GM23338 (cell line): ENCODE measurements at regions not wholly inside any gene's neighbourhood (a gene's known extent, or its start where the extent isn't known, plus 50 kb on each side); places are given as distances from the start of the nearest gene placed in this dataset.

Experiments
- ATAC-seq: fragments of 200-7000 bp; cut with Tn5 transposase; 3 replicates; pipeline ENCODE4 v1.9.1; 2020
- DNase-seq: peaks from one replicate; pipeline ENCODE4 v3.0.0-alpha.2; 2015; ENCODE audit warnings: low spot score
- H2AFZ ChIP-seq: fragments of 200-600 bp; sonication (generic); 2 replicates; pipeline ENCODE4 v1.8.0; 2016; ENCODE audit warnings: antibody characterized with exemption, mild to moderate bottlenecking, moderate library complexity
- H3F3A ChIP-seq: fragments of 200-600 bp; sonication (generic); replicated peaks from 2 replicates; pipeline ENCODE4 v1.8.0; 2017; ENCODE audit warnings: antibody characterized with exemption, mixed run types, low read depth
- H3K27ac ChIP-seq: fragments of 200-600 bp; sonication (generic); 2 replicates; pipeline ENCODE4 v1.6.1; 2016; ENCODE audit warnings: low read depth
- H3K27me3 ChIP-seq: fragments of 200-600 bp; sonication (generic); 2 replicates; pipeline ENCODE4 v1.8.0; 2016; ENCODE audit warnings: mild to moderate bottlenecking, mixed run types, moderate library complexity; ENCODE audit not compliant: insufficient read depth
- H3K36me3 ChIP-seq: fragments of 200-600 bp; sonication (generic); 2 replicates; pipeline ENCODE4 v1.8.0; 2016; ENCODE audit warnings: mild to moderate bottlenecking; ENCODE audit not compliant: insufficient read depth
- H3K4me1 ChIP-seq: fragments of 200-600 bp; sonication (generic); 2 replicates; pipeline ENCODE4 v1.8.0; 2016; ENCODE audit warnings: mild to moderate bottlenecking, moderate library complexity; ENCODE audit not compliant: insufficient read depth
- H3K4me2 ChIP-seq: fragments of 200-600 bp; sonication (generic); 2 replicates; pipeline ENCODE4 v1.7.1; 2017; ENCODE audit warnings: mixed run types
- H3K4me3 ChIP-seq: fragments of 200-600 bp; sonication (generic); 2 replicates; pipeline ENCODE4 v1.6.1; 2016; ENCODE audit warnings: mixed run types
- H3K79me2 ChIP-seq: fragments of 200-600 bp; sonication (generic); replicated peaks from 2 replicates; pipeline ENCODE4 v1.8.0; 2017; ENCODE audit warnings: mild to moderate bottlenecking; ENCODE audit not compliant: insufficient read depth
- H3K9me2 ChIP-seq: fragments of 200-600 bp; sonication (generic); 2 replicates; pipeline ENCODE4 v1.8.0; 2017; ENCODE audit not compliant: insufficient read depth
- H4K20me1 ChIP-seq: fragments of 200-600 bp; sonication (generic); replicated peaks from 2 replicates; pipeline ENCODE4 v1.8.0; 2017; ENCODE audit warnings: mild to moderate bottlenecking; ENCODE audit not compliant: insufficient read depth
- H3K27ac Mint-ChIP-seq: 2 replicates; pipeline ENCODE4 v1.8.0; 2020; ENCODE audit warnings: inconsistent platforms, mild to moderate bottlenecking, moderate library complexity, mixed read lengths
- H3K27me3 Mint-ChIP-seq: 3 replicates; pipeline ENCODE4 v1.8.0; 2022; ENCODE audit warnings: low read depth, mild to moderate bottlenecking, moderate library complexity, mixed read lengths, inconsistent platforms; ENCODE audit not compliant: insufficient read depth, poor library complexity
- H3K36me3 Mint-ChIP-seq: 3 replicates; pipeline ENCODE4 v1.8.0; 2021; ENCODE audit warnings: low read depth, mild to moderate bottlenecking, inconsistent platforms, moderate library complexity, mixed read lengths
- H3K4me1 Mint-ChIP-seq: 3 replicates; pipeline ENCODE4 v1.8.0; 2020; ENCODE audit warnings: mild to moderate bottlenecking, inconsistent platforms, mixed read lengths
- H3K4me3 Mint-ChIP-seq: 3 replicates; pipeline ENCODE4 v1.8.0; 2021; ENCODE audit warnings: moderate library complexity, mild to moderate bottlenecking, inconsistent platforms, mixed read lengths
- H3K9me3 Mint-ChIP-seq: 3 replicates; pipeline ENCODE4 v1.8.0; 2020; ENCODE audit warnings: moderate library complexity, mild to moderate bottlenecking, inconsistent platforms, mixed read lengths
- CREB1 ChIP-seq: fragments of 250-450 bp; sonication (Bioruptor Pico); IDR thresholded peaks from 2 replicates; pipeline ENCODE4 v1.5.0; 2020; ENCODE audit warnings: low read depth, mild to moderate bottlenecking, moderate library complexity
- EZH2 ChIP-seq: fragments of 200-600 bp; sonication (generic); IDR thresholded peaks from one replicate; pipeline ENCODE4 v1.8.0; 2017; ENCODE audit warnings: antibody characterized with exemption, mild to moderate bottlenecking, low read depth; ENCODE audit not compliant: unreplicated experiment
- EZH2phosphoT487 ChIP-seq: fragments of 200-600 bp; sonication (generic); IDR thresholded peaks from one replicate; pipeline ENCODE4 v1.8.1; 2018; ENCODE audit warnings: antibody characterized with exemption; ENCODE audit not compliant: unreplicated experiment
- JUNB ChIP-seq: IDR thresholded peaks from one replicate; pipeline ENCODE4 v1.6.1; 2016; ENCODE audit warnings: antibody characterized with exemption; ENCODE audit not compliant: unreplicated experiment
- NANOG ChIP-seq: IDR thresholded peaks from 2 replicates; pipeline ENCODE4 v1.6.1; 2016; ENCODE audit warnings: antibody characterized with exemption, borderline replicate concordance
- POLR2AphosphoS5 ChIP-seq: IDR thresholded peaks from 2 replicates; pipeline ENCODE4 v1.6.1; 2016; ENCODE audit warnings: antibody characterized with exemption, low read depth
- STAT1 ChIP-seq: IDR thresholded peaks from one replicate; pipeline ENCODE4 v1.6.1; 2016; ENCODE audit warnings: antibody characterized with exemption; ENCODE audit not compliant: unreplicated experiment
- ZNF114 ChIP-seq: fragments of 250-450 bp; sonication (Bioruptor Pico); IDR thresholded peaks from 2 replicates; pipeline ENCODE4 v1.5.0; 2020; ENCODE audit warnings: mild to moderate bottlenecking, moderate library complexity
- ZNF331 ChIP-seq: fragments of 250-450 bp; sonication (Bioruptor Pico); IDR thresholded peaks from 2 replicates; pipeline ENCODE4 v1.5.0; 2020; ENCODE audit warnings: low read depth, mild to moderate bottlenecking, moderate library complexity
- TF ChIP-seq, protein P1 (sequence below): IDR thresholded peaks from 2 replicates; pipeline ENCODE4 v1.6.1; 2016; ENCODE audit warnings: antibody characterized with exemption
- TF ChIP-seq, protein P2 (sequence below), 2 experiments: fragments of 200-600 bp in 1 of 2; sonication (generic) in 1 of 2; conservative IDR thresholded peaks; 2 replicates each; pipeline versions ENCODE4 v1.5.1 to v1.6.1; 2016 to 2017; ENCODE audit warnings: antibody characterized with exemption in 2 of 2, low read depth in 2 of 2, mild to moderate bottlenecking in 2 of 2, moderate library complexity in 1 of 2
- TF ChIP-seq, protein P3 (sequence below): IDR thresholded peaks from one replicate; pipeline ENCODE4 v1.6.1; 2018; ENCODE audit warnings: antibody characterized with exemption; ENCODE audit not compliant: unreplicated experiment
- TF ChIP-seq, protein P4 (sequence below): fragments of 250-450 bp; sonication (Bioruptor Pico); IDR thresholded peaks from 2 replicates; pipeline ENCODE4 v1.5.0; 2020; ENCODE audit warnings: mild to moderate bottlenecking, moderate library complexity

DNA sequence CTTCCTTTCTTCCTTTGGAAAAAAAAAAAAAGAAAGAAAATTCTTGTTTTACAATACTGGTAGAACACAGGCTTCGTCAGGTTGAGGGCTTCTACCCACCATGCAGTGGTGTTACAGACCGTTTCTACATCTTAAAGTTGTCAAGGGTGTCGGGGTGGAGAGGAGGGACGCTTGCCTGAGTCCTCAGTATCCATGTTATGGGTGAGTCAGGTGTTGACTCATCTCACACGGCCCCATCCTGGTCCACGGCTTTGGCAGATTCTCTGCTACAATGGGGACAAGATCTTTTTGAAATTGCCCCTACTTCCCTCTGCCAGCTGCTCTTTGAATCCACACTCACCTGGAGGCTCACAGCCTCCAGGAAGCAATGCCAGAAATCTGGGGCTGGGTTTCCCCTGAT is 310.3 kb upstream of the ZFP42 start (continued):
- TF ChIP-seq ZNF114 (CRISPR knock-in tag), result no peak
- TF ChIP-seq NANOG, result no peak
- no peak for TF ChIP-seq EZH2phosphoT487

DNA sequence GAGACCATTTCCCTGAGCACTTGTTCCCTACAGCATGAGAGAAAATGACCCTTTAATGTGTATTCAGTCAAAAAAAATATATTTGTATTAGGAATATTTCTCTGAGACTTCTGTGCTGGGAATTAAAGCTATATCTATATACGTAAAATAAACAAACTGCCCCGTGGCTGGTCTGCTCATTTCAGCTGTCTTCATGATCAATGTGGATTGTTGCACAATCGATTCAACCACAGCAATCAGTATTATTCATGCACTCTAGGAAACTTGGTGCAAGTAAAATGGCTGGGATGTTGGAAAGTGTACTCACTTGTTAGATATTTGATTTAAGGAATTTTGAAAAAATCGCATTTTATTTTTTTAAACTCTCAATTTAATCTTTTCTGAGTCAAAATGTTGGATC is 307.9 kb upstream of the ZFP42 start:
- Histone ChIP-seq H3K4me1 (no peaks in the 10 kb centered on the region), H3F3A (no peaks in the 10 kb centered on the region), H3K4me2 (no peak overlapping the region), H4K20me1 (no peaks in the 10 kb centered on the region), H3K4me3 (no peak overlapping the region), H3K79me2 (no peaks in the 10 kb centered on the region), H2AFZ (no peak overlapping the region), H3K9me2 (no peaks in the 10 kb centered on the region), H3K36me3 (no peaks in the 10 kb centered on the region), H3K27ac (no peak overlapping the region), H3K27me3 (no peaks in the 10 kb centered on the region)
- H3K36me3 Mint-ChIP-seq, result no peaks in the 10 kb centered on the region
- H3K27ac Mint-ChIP-seq, result no peak overlapping the region
- H3K4me1 Mint-ChIP-seq, result no peaks in the 10 kb centered on the region
- ATAC-seq, result no peak
- DNase-seq, result no peak
- H3K27me3 Mint-ChIP-seq, result peaks cover 2% of the 10 kb centered on the region
- H3K9me3 Mint-ChIP-seq, result no peaks in the 10 kb centered on the region
- no peak overlapping the region for H3K4me3 Mint-ChIP-seq
- TF ChIP-seq EZH2phosphoT487 (no peak), NANOG (no peak), STAT1 (no peak), ZNF331 (no peak), ZNF114 (CRISPR knock-in tag) (no peak), JUNB (no peak), CREB1 (CRISPR knock-in tag) (no peak), EZH2 (no peak), POLR2AphosphoS5 (no peak)
- TF ChIP-seq, protein P1, sequence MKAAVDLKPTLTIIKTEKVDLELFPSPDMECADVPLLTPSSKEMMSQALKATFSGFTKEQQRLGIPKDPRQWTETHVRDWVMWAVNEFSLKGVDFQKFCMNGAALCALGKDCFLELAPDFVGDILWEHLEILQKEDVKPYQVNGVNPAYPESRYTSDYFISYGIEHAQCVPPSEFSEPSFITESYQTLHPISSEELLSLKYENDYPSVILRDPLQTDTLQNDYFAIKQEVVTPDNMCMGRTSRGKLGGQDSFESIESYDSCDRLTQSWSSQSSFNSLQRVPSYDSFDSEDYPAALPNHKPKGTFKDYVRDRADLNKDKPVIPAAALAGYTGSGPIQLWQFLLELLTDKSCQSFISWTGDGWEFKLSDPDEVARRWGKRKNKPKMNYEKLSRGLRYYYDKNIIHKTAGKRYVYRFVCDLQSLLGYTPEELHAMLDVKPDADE, result no peak
- TF ChIP-seq, protein P2, sequence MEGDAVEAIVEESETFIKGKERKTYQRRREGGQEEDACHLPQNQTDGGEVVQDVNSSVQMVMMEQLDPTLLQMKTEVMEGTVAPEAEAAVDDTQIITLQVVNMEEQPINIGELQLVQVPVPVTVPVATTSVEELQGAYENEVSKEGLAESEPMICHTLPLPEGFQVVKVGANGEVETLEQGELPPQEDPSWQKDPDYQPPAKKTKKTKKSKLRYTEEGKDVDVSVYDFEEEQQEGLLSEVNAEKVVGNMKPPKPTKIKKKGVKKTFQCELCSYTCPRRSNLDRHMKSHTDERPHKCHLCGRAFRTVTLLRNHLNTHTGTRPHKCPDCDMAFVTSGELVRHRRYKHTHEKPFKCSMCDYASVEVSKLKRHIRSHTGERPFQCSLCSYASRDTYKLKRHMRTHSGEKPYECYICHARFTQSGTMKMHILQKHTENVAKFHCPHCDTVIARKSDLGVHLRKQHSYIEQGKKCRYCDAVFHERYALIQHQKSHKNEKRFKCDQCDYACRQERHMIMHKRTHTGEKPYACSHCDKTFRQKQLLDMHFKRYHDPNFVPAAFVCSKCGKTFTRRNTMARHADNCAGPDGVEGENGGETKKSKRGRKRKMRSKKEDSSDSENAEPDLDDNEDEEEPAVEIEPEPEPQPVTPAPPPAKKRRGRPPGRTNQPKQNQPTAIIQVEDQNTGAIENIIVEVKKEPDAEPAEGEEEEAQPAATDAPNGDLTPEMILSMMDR (conservative IDR thresholded peaks at IDR 0.05; ENCODE audit: low read depth in 2 of 2), result no peak
- TF ChIP-seq, protein P3, sequence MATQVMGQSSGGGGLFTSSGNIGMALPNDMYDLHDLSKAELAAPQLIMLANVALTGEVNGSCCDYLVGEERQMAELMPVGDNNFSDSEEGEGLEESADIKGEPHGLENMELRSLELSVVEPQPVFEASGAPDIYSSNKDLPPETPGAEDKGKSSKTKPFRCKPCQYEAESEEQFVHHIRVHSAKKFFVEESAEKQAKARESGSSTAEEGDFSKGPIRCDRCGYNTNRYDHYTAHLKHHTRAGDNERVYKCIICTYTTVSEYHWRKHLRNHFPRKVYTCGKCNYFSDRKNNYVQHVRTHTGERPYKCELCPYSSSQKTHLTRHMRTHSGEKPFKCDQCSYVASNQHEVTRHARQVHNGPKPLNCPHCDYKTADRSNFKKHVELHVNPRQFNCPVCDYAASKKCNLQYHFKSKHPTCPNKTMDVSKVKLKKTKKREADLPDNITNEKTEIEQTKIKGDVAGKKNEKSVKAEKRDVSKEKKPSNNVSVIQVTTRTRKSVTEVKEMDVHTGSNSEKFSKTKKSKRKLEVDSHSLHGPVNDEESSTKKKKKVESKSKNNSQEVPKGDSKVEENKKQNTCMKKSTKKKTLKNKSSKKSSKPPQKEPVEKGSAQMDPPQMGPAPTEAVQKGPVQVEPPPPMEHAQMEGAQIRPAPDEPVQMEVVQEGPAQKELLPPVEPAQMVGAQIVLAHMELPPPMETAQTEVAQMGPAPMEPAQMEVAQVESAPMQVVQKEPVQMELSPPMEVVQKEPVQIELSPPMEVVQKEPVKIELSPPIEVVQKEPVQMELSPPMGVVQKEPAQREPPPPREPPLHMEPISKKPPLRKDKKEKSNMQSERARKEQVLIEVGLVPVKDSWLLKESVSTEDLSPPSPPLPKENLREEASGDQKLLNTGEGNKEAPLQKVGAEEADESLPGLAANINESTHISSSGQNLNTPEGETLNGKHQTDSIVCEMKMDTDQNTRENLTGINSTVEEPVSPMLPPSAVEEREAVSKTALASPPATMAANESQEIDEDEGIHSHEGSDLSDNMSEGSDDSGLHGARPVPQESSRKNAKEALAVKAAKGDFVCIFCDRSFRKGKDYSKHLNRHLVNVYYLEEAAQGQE, result no peak
- TF ChIP-seq, protein P4, sequence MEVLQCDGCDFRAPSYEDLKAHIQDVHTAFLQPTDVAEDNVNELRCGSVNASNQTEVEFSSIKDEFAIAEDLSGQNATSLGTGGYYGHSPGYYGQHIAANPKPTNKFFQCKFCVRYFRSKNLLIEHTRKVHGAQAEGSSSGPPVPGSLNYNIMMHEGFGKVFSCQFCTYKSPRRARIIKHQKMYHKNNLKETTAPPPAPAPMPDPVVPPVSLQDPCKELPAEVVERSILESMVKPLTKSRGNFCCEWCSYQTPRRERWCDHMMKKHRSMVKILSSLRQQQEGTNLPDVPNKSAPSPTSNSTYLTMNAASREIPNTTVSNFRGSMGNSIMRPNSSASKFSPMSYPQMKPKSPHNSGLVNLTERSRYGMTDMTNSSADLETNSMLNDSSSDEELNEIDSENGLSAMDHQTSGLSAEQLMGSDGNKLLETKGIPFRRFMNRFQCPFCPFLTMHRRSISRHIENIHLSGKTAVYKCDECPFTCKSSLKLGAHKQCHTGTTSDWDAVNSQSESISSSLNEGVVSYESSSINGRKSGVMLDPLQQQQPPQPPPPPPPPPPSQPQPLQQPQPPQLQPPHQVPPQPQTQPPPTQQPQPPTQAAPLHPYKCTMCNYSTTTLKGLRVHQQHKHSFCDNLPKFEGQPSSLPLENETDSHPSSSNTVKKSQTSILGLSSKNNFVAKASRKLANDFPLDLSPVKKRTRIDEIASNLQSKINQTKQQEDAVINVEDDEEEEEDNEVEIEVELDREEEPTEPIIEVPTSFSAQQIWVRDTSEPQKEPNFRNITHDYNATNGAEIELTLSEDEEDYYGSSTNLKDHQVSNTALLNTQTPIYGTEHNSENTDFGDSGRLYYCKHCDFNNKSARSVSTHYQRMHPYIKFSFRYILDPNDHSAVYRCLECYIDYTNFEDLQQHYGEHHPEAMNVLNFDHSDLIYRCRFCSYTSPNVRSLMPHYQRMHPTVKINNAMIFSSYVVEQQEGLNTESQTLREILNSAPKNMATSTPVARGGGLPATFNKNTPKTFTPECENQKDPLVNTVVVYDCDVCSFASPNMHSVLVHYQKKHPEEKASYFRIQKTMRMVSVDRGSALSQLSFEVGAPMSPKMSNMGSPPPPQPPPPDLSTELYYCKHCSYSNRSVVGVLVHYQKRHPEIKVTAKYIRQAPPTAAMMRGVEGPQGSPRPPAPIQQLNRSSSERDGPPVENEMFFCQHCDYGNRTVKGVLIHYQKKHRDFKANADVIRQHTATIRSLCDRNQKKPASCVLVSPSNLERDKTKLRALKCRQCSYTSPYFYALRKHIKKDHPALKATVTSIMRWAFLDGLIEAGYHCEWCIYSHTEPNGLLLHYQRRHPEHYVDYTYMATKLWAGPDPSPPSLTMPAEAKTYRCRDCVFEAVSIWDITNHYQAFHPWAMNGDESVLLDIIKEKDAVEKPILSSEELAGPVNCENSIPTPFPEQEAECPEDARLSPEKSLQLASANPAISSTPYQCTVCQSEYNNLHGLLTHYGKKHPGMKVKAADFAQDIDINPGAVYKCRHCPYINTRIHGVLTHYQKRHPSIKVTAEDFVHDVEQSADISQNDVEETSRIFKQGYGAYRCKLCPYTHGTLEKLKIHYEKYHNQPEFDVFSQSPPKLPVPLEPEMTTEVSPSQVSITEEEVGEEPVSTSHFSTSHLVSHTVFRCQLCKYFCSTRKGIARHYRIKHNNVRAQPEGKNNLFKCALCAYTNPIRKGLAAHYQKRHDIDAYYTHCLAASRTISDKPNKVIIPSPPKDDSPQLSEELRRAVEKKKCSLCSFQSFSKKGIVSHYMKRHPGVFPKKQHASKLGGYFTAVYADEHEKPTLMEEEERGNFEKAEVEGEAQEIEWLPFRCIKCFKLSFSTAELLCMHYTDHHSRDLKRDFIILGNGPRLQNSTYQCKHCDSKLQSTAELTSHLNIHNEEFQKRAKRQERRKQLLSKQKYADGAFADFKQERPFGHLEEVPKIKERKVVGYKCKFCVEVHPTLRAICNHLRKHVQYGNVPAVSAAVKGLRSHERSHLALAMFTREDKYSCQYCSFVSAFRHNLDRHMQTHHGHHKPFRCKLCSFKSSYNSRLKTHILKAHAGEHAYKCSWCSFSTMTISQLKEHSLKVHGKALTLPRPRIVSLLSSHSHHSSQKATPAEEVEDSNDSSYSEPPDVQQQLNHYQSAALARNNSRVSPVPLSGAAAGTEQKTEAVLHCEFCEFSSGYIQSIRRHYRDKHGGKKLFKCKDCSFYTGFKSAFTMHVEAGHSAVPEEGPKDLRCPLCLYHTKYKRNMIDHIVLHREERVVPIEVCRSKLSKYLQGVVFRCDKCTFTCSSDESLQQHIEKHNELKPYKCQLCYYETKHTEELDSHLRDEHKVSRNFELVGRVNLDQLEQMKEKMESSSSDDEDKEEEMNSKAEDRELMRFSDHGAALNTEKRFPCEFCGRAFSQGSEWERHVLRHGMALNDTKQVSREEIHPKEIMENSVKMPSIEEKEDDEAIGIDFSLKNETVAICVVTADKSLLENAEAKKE (CRISPR knock-in tag), result no peak
